HG03558 (cell line): ENCODE measurements at regions not wholly inside any gene's neighbourhood (a gene's known extent, or its start where the extent isn't known, plus 50 kb on each side); places are given as distances from the start of the nearest gene placed in this dataset.
"Not testable (repeated sequence)": the region's sequence is repeated elsewhere in the genome, so short reads cannot be mapped to it uniquely, and the experiment has no call there.

Experiments
- ATAC-seq: cut with Tn5 transposase; IDR thresholded peaks from one replicate; pipeline ENCODE4 v1.9.1; 2021; ENCODE audit warnings: moderate number of reproducible peaks; ENCODE audit not compliant: unreplicated experiment; ENCODE audit errors: extremely low read depth

GRCh38 chr1:213744780-213745179 lies 243.0 kb upstream of the PROX1 start:
- ATAC-seq: no peak

DNA sequence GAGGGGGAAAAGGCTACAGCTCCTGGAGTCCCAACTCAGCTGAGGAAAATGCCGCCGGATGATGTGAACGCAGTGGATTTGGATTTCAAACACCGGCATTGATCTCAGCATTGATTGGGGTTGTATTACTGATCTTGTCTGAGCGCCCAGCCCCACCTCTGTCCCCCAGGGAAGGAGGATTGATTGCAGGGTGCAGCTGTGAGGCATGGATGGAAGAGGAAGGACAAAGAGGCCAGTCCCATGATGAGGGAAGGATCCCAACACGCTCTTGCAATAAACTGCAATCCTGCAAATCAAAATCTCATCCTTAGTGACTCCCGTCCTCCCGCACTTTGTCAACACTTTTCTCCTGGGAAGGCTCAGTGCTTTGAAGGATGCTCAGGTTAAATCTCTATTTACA lies 242.3 kb upstream of the PROX1 start:
- no peak for ATAC-seq

DNA sequence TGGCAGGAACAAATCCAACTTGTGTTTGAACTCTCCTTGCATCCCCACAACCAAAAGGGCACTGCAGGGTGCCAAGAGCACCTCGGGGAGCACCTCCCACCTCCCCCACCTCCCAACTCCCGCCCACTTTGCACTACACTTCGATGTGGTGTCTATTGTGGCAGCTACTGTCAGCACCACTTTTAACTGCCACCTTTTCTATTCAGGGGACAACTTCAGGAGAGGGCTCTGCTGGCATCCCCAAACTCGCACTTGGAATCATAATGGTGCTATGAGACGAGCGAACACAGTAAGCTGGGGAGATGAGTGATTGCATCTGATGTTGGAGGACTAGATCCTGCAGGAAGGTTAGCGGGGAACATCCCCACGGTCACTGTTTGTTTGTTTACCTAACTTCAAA lies 238.2 kb upstream of the PROX1 start:
- no peak for ATAC-seq

DNA sequence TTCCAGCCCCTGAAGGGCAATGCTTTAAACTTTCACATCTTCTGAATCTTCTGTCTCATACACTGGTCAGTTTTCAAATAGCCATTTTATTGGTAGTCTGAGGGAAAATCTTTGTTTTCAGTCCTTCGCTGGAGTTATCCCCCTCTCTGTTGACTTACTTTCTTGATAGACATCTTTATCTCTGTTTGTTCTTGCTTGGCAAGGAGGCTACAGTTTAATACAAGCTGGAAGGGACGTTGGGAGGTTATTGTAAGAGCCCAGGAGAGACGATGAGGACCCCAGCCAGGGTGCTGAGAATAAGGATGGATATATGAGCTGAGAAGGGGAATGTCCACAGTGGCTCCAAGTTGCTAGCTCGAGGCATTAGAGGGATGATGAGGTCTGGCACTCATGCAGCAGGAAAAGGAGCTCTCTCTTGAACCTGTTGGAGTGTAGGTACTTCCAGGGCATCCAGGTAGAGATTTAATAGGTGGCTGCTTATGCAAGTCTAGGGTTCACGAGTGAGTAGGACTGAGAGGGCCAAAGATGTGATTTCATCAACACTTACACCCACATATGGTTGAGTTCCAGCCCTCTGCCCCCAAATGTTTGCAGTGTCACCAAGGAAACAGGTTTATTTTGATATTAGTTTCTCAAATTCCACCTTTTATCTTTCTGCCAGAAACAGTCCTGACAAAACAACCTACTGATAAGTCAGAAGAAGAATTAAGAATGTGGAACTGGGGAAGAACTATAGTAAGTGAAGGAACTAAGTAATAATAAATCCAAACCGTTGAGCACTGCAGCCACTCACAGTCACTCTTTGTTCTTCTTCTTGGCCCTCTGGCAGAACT lies 237.3 kb upstream of the PROX1 start:
- no peak for ATAC-seq

DNA sequence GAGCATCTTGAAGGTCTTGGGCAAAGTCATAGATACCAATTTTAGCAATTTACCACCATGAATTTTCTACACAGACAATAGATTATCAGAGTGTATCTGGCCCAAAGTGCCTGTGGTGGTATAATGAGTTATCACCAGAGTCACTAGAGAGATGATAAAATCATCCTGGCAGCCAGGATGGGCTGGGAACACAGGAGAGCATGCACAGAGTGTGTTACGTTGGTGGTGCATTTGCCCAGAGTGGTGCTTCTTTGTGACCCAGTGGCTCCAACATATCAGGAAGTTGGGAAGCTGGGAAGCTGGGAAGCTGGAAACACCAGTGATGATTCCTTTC lies 236.7 kb upstream of the PROX1 start:
- no peak for ATAC-seq

DNA sequence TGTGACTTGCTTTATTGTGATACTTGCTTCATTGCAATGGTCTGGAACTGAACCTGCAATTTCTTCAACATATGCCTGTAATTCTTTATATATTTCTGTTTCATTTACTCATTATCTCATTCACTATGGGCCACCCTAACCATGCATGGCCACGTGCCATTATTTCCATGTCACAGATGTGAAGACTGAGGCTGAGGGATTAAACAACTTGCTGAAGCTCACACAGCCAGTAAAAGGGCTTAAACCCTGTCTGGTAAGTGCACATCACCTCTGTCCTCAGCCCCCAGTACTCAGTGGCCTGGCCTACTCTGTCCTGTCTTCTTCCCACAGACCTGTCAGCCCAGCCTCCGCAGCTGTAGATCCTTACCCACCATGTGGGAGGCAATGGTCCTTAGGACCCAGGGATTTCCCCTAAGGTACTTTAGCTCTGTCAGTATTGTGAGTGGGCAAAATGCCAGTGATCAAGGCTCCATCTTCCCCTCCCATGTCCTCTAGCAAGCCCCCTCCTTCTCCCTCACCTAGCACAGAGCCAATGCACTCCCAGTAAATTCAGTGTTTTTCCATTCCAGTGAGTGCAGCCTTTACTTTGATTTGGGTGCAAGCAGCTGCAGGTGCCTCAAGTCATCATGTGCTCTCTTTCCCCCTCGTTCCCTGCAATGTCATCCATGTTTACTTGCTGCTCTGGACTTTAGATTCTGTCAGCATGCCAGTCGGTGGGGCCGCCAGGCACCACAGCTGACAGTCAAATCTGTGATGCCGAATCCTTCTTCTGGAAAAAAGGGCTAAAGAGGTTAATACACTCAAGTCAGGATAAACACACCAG lies 228.2 kb upstream of the PROX1 start:
- ATAC-seq: no peak

DNA sequence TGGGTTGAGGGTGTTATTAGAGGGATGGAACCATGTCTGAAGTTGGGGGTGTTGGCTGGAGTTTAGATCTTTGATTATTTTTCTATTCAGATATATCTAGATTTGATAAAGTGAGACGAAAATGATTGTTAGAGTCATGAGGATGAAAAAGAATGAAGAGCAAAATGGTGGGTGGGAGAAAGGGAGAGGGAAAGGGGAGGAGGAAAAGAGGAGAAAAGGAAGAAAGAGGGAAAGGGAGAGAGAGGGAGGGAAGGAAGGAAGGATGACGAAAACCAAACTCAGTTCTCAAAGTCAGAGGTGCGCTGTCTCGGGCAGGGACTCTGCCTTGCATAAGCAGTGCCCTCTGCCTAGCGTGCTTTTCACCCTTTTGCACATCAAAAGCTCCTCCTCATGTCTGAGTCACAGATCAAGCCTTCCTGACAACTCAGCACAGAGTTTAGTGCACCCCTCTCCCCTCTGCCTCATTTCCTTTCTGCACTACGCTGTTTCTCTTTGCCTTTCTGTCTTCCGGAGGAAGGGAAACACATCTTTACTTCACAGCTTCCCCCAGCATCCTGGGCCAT lies 225.8 kb upstream of the PROX1 start:
- ATAC-seq: no peak

- no peak for ATAC-seq
Measured at GRCh38 chr1:213767683-213768082, 220.1 kb upstream of the PROX1 start.

GRCh38 chr1:213772128-213773063 lies 215.4 kb upstream of the PROX1 start:
- no peak for ATAC-seq

GRCh38 chr1:213773975-213774374 lies 213.8 kb upstream of the PROX1 start:
- ATAC-seq: no peak

DNA sequence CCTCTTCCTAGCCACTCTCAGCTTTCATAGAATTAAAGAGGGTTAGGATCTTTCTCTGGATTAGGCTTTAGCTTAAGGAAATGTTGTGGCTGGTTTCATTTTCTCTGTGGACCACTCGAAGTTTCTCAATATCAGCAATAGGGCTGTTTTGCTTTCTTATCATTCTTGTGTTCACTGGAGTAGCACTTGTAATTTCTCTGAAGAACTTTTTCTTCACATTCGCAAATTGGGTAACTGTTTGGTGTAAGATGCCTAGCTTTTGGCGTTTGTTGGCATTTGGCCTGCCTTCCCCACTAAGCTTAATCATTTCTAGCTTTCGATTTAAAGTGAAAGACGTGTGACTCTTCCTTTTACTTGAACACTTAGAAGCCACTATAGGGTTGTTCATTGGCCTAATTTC lies 210.8 kb upstream of the PROX1 start:
- no peak for ATAC-seq

GRCh38 chr1:213779228-213779627 lies 208.5 kb upstream of the PROX1 start:
- ATAC-seq: no peak

GRCh38 chr1:213782941-213783672 lies 204.7 kb upstream of the PROX1 start:
- no peak for ATAC-seq

DNA sequence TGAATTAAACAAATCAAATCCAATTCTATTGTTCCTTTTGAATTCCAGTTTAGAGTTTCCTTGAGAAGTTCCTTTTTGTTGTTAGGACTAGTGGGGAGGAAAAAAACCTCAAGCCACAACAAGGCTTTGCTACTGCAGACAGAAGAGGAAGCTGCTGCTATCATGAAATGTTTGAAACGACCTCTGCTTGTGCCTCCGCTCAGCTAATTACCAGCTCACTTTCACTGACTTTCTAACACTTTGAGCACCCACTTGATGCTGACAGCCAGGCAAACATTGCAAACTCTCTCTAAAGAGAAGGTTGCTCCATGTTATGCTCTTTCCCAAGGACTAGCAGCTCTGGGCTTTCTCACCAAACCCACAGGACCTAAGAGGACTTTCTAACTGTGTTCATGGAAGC lies 203.9 kb upstream of the PROX1 start:
- ATAC-seq: no peak

GRCh38 chr1:213786683-213787082 lies 201.1 kb upstream of the PROX1 start:
- no peak for ATAC-seq

DNA sequence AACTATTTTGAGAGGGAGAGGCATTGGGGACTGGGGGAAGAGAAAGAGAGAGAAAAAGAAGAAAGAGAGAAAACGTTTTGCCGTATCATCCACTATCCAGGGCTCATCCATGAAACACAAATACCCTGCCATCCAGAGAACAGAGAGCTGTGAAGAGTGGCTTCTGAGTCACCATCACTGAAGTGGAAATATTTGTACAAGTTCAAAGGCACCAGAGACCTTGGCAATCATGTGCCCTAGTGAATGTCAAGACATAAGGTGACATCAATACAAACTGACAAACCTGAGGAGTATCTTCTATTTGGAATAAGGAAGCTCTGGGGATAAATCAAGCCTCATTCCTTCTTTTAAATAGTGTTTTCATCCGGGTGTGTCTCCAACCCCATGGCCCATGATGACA lies 197.2 kb upstream of the PROX1 start:
- ATAC-seq: no peak

DNA sequence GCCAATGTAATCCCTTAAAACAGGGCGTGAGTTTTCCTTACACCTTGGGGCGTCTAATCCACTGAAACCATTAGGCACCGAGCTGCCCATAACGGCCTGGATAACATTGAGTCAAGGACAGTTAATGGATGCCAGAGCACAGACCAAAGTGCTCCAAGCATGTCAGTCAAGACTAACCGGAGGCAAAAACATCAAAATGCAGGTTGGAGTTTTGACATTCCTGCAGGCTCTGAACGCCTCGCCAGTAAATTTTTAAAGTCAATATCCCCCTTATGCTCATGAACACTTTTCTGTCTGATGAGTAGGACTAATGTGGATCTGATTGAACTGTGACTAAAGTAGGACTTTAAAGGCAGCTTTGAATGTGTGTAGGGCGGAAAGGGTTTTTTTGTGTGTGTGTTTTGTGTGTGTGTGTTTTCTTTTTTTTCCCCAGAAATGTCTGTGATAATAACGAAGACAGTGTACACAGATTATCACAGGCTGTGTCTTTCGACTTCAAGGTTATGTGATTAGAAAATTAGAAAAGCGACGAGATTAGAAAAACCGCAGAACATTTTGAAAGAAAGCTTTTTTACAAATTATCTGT lies 194.2 kb upstream of the PROX1 start:
- ATAC-seq: no peak

GRCh38 chr1:213796525-213796924 lies 191.2 kb upstream of the PROX1 start:
- no peak for ATAC-seq

- not testable (repeated sequence) for ATAC-seq
Measured at GRCh38 chr1:213808288-213808687, 179.5 kb upstream of the PROX1 start.
